Fibroblast of upper back skin (primary cell): ENCODE measurements at regions not wholly inside any gene's neighbourhood (a gene's known extent, or its start where the extent isn't known, plus 50 kb on each side); places are given as distances from the start of the nearest gene placed in this dataset.

Experiments
- DNase-seq: peaks from one replicate; pipeline ENCODE4 v3.0.0-alpha.2; 2013

DNA sequence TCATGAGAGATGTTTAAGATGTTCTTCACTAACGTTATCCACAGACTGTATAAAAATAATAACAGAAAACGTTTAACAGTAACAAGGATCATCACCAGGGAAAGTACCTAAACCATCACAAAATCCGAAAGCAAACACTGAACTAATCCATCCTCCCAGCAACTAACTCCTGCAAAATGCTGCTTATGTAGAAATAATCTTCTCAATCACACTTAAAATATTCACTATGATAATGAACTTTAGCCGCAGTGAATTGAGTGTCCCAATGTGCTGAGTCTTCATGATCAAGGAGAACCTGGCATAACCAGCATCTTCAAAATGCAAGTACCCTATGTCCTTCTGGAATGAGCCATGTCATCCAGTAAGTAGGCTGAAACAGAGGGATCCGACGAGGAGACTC is 166.1 kb downstream of the LTN1 start:
- DNase-seq = no peak

DNA sequence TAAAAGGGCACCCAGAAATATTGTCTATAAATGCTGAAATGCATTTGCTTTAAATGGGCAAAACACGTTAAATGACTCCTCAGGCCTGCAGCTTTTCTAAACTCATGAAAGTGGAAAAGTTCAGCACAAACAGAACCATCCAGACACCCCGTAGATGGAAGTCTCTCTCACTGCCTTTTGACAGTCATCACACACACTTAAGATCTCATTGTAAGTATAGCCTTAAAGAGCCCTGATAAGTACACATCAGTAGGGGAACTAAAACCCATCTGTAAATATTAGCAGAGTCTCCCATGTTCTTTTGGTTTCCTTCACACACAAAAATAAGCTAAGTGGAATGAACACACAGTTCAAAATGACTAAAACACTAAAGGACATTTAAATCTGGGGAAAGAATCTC is 166.7 kb downstream of the LTN1 start:
- no peak for DNase-seq

DNA sequence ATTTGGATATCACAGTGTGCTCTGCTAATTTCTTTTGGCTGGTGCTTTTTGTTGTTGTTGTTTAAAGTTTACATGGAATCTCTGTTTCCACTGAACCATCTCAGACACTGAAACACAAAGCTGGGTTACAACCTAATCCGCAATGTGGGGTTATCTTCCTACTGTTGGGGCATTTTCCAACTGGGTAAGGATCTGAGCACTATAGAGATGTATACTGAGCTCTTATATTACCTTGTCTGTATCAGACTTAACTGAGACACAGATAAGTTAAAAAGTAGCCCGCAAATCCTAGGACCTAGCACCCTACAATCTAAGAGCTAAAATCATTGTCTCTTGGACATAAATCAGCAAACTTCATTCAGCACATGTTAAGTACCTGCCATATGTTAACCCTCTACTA is 169.2 kb downstream of the LTN1 start:
- no peak for DNase-seq

DNA sequence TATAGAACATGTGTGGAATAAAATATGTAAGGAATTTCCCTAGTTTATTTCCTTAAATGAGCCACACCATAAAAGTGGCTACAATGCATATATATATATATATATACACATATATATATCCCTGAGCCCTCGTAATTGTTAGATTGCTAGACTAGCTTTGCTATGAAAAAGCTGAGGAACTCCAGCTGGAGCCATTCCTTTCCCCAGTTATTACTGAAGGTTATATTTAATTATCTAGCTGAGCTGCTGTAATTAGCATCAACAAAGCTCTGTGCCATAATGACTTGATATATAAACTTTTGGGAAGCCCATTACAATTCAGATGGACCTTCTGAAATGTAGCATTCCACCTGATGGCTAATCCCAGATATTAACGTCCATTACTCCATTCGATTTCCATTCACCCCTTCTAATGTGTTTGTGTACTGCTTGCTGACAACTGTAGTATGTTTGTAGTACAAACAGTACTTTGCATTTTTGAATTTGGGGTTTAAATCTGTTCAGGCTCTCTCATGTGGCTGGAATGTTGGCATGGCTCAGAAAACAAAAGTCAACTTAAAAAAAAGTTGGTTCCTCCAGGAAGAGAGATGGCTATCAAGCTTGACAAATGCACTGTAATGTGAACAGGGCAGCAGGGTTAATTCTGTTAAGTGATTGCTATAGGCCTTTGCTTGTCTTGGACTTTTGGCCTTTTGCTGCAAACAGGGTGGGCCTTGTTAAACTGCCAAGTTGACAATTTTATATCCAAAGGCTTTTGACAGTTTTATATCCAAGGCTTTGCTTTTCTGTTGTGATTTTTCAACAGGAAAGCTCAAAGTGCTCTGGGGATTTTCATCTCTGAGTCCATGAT is 170.0 kb downstream of the LTN1 start:
- DNase-seq = peak; percentile 40

DNA sequence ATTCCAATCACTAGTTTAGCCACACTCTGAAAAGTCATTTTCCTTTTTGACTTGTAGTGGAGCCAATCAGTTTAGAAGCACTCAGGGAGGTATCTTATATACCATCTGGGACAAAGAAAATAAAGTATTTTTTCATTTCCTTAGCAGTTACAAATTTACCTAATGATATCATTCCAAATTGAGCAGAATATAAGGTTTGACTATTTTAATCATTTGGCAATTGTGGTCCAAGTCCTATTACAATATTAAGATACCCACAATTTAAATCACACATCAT is 170.6 kb downstream of the LTN1 start:
- no peak for DNase-seq

DNA sequence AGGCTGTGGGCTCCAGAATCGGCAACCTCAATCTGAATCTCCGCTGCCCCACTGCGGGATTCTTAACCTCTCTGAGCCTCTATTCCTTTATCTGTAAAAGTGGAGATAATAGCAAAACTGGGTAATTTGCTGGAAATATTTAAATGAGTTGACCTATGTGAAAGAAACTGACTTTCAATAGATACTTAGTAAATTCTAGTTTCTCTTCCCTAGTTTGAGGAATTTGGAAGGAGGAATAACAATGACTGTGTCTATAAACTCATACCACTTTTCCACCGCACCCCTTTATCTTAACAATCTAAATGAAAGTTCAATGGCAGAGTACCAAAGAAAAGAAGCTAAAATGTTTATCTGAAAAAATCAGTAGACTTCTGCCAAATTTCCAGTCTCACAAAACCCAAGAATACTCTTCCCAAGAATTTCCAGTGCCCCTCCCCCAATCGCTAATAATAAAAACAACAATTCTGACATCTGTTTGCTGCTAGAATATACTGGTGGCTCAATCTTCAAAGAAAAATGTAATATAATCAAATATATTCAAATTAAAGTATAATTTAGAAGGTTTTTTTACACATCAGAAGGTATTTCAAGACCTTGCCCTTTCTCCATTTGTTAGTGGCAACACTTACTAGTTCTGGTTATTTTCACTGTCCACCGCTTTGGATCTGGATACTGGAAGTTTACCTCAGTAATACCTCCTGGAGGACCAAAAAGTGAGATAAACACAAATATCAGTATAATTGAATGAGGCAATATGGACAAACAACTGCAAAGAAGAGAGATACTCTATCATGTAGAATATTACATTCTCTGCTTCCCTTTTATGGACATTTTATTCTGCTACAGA is 171.2 kb downstream of the LTN1 start:
- peak; percentile 33 for DNase-seq

DNA sequence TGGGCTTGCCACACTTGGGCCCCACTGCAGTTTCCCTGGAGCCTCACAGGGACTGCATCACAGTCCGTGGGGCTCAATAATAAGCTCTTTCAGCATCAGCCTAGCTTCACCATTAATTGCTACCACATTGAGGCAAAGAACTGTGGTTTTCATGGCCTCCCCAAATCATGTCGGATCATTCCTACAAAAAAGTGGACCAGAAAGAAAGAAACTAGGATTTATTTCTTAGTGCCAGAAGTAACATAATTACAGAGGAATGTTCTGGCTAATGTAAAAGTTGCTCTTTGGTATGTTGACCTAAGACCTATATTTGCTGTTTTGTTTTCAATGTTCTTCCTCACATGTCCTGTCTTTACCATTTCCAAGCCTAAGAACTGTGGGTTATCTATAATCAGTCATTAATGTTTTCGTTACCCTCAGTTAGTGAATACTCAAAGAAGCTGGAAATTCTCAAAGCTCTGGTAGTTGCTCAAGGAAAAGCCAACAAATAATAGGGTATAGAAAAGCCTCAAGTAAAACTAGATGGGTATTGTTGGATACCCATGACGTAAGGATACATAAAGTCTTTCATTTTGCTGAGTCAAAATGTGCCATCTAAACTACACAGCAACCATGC is 173.9 kb downstream of the LTN1 start:
- peak; percentile 72 for DNase-seq

DNA sequence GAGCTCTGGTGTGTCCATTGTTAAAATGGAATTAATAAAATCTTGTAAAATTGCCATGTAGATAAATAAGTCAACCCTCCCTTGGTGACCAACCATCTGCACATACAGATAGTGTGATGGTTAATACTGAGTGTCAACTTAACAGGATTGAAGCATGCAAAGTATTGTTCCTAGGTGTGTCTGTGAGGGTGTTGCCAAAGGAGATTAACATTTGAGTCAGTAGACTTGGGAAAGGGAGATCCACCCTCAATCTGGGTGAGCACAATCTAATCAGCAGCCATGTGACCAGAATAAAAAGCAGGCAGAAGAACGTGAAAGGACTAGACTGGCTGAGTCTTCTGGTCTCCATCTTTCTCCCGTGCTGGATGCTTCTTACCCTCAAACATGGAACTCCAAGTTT is 174.8 kb downstream of the LTN1 start:
- no peak for DNase-seq

DNA sequence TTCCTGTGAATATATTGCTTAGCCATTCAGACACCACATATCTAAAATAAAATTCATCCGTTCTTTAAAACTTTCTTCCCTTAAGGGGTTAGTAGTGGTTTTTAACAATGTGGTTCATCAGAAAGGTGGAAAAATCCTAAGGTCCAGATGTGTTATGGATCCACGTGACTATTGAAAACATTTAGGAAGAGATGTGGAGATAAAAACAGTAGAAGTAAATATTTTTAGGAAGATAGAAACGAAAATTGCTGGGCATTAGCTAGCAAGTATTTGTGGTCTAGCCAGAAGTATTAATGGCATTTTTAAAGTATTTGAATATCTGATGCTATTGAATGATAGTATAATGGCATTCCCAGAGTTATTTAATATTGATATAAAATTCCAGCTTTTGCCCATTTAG is 180.8 kb downstream of the LTN1 start:
- DNase-seq = no peak

DNA sequence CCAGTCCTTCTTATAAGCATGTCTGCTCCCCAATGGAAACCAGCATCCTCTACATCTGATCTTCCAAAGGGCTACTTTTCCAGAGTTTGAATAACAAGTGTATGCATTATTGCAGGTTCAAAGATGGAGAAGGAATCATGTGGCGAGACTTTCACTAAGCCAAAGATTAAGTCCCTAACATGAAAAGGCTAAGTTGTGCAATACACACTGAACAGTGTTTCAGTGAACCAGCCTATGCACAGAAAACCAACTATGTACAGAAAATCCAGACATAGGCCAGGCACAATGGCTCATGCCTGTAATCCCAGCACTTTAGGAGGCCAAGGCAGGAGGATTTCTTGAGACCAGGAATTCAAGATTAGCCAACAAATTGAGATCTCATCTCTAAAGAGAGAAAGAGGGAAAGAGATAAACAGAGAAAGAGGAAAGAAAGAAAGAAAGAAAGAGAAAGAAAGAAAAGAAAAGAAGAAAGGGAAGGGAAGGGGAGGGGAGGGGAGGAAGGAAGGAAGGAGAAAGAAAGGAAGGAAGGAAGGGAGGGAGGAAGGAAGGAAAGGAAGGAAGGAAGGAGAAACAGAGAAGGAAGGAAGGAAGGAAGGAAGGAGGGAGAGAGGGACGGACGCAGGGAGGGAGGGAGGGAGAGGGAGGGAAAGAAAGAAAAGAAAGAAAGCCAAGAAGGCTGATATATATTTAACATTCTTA is 181.7 kb downstream of the LTN1 start:
- DNase-seq = no peak

DNA sequence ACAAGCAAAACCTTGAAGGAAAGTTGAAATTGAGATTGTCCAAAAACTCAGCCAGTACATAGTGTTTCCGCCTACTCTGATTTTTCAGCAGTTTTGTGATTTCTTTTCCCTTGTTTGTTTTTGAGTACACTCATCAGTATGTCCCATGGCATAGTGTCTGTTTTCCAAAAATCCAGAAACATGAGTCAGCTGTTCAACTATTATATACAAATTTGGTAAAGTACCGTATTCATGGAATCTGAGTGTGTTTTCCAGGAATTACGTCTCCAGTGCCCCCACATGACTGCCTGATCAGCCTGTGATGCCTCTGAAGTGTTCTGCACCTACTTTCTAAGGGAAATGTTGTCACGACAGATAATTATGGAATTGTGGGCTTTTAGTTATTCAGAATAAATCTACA is 186.8 kb downstream of the LTN1 start:
- peak; percentile 92 for DNase-seq

DNA sequence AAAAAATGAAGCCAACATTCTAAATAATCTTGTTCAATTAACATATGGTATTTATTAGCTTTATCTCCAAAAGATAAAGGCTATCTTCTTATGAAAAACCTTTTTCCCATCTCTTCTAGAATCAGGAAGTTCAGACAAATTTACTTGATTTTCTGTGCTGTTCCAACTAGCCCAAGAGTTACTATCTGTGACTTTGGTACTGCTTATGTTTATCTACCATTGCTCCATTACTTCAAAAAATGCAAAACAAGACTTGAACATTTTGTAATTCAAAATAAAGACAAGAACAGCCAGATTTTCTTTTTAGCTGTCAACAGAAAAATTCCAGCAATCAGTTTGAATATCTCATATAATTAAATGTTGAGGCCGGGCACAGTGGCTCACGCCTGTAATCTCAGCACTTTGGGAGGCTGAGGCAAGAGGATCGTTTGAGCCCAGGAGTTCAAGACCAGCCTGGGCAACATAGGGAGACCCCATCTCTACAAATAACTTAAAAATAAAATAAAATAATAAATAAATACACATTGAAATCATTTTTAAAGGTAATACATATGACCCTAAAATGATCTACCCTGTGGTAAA is 188.5 kb downstream of the LTN1 start:
- DNase-seq = no peak

DNA sequence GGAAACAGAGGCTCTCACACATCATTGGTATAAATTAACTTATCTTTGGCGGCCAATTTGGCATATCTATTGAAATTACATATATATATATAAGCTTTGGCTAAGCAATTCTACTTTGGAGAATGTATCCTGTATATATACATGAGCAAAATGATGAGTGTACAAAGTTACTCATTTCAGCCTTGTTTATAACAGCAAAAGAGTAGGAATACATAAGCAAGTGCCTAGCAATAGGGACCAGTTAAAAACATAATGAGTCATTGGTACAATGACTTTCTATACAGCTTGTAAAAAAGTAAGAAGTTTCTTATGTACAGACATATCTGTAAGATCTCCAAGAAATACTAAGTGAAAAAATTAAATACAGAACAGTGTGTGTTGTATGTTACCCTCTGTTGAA is 190.8 kb downstream of the LTN1 start:
- DNase-seq = no peak

DNA sequence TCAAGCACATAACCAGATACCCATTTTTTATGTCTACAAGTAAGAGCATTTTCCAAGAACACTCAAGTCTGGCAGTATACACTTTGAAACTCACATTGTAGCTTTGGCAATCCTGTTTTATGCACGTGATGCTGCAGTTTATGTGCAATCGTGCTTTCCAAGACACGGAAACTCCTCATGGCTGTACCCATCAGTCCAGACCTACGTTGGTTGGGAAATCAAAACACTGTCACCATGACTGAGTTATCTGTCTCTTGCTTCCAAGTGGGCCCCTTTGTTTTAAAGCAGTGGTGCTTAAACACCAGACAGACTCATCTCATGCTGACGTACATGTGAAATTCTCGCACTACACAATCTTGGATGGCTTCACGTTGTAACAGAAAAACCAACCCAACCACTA is 192.8 kb downstream of the LTN1 start:
- no peak for DNase-seq

DNA sequence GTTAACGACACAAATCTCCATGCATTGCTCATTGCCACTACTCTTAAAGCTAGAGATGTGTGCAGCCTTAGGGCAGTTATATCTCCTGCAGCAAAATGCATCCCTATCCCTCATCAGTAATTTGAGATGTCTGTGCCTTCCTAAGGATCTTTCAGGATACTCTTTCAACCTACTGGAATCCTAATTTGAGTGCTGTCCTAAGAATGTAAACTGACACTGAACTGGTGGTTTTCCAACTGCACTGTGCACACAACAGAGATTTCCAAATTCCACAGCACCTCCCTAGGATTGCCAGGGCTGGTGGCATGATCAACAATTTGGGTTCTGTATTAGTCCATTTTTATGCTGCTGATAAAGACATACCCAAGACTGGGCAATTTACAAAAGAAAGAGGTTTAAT is 193.9 kb downstream of the LTN1 start:
- peak; percentile 53 for DNase-seq

DNA sequence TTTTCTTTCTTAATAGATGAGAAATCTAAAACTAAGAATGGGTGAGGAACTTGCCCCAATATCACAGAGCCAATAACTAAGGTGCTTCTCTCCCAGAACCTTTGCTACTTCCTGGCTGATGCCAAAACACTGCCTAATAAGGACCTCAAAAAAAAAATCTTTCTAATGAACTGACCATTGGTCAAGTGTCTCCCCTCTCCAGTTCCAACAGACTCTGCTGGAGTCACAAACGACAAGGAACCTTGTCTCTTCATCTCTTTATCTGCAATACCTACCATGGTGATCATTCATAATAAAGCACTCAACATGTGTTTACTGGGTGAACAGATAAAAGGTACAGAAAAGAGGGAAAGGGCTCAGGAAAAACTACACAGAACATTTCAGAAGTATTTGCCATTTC is 197.4 kb downstream of the LTN1 start:
- DNase-seq = no peak

DNA sequence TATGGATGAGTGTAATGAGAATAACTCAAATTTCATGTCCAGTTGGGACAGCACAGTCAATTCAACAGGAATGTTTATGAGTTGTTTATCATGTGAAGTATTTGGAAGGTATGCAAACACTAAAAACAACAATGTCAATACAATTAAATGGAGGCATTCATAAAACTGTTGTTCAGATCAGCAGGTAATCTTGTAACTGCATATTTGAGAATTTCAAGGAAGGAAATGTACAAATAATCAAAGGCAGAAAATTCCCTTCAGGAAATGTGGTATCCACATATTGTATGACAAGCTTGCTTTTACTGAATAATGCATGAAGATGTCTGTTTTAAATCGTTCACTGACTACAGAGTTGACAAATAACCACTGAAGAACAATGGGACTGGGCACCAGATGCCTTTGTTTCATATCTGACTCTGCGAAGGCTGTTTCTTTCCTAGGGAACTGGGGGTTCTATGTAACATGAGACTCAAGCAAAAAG is 198.3 kb downstream of the LTN1 start:
- DNase-seq = no peak

DNA sequence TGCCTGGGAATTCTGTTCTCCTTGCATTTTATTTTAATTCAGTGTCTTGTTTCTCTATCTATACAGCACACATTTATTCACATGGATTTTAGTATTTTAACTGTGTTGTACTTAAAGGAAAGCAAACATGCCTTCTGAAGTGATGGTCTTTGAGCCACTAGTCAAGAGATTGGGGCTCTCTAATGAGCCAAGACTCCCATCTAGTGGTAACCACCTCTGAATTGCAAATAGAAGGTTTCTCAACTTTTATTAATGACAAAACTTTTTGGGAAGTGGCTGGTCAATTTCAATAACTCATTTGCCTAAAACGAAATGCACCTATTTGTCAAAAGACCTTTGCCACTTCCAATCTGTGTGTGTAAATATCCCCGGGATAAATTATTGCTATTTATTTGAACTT is 199.6 kb downstream of the LTN1 start:
- peak; percentile 59 for DNase-seq

DNA sequence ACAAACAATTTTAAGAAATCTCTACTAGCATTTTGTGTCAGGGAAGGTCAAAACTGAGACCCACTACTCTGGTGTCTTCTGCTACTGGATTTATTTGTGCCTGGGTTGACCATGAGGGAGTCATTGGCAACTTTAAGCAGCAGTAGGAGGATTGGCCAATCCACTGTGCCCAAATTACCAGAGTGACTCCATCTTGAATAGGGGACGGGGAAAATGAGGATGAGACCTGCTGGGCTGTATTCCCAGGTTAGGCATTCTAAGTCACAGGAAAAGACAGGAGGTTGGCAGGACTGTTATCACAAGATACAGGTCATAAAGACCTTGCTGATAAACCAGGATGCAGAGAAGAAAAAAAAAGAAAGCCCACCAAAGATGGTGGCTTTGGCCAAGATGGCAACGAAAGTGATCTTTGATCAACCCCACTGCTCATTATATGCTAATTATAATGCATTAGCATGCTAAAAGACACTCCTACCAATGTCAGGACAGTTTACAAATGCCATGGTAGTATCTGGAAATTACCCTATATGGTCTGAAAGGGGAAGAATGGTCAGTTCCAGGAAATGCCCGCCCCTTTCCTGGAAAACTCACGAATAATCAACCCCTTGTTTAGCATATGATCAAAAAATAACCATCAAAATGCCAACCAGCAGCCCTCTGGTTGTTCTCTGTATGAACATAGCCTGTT is 200.9 kb downstream of the LTN1 start:
- no peak for DNase-seq

DNA sequence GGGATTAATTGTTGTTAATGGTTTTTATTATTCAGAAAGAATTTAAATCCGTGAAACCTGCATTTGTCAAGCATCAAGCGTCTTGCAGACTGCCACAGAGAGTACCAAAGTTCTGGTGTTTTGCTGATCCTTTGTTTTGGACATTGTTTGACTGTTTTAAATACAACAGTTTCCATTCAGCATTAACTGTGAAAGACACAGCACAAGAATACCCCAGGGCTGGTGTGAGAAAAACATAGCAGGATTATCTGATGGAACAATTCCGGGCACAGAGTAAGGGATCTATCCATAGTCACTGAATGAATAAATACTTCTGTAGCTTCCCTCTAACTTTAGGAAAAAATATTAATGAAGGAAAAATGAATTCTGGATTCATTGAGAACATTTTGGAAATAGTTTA is 202.3 kb downstream of the LTN1 start:
- no peak for DNase-seq

DNA sequence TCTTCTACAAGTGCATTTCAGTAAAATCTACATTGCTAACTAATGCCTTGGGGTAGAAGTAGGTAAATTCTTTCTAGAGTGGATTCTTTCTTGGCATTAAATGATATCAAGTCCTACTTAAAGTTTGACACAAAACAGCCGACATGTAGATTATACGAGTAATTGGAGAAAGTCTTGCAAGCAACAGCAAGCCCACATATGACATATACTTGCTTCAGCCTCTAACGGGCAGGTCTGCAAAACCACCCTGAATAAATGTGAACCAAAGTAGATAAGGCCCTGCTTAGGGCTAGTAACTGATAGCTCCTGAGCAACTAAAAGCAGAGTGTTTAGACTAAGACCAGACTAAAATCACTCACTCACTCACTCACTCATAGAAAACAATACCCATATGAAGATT is 203.2 kb downstream of the LTN1 start:
- DNase-seq = no peak

DNA sequence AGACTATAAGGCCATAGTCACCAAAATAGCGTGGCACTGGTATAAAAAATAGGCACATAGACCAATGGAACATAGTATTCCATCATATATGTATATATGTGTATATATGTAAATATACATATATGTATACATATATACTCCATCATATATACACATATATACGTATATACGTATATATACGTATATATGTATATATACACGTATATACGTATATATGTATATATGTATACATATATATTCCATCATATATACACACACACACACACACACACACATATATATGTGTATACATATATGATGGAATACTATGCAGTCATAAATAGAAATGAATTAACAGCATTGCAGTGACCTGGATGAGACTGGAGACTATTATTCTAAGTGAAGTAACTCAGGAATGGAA is 204.6 kb downstream of the LTN1 start:
- DNase-seq = no peak
